SK-N-SH treated with all-trans-retinoic acid at 6 μM for 48 hours (cell line): ENCODE measurements at regions not wholly inside any gene's neighbourhood (a gene's known extent, or its start where the extent isn't known, plus 50 kb on each side); places are given as distances from the start of the nearest gene placed in this dataset.

Experiments used
- ESRRG ChIP-seq: fragments of 250-450 bp; sonication (Bioruptor Pico); IDR thresholded peaks from 2 replicates; pipeline ENCODE4 v1.6.1; 2021; ENCODE audit warnings: mild to moderate bottlenecking
- GLIS3 ChIP-seq: fragments of 250-450 bp; sonication (Bioruptor Pico); IDR thresholded peaks from 2 replicates; pipeline ENCODE4 v1.5.0; 2020; ENCODE audit warnings: mild to moderate bottlenecking, moderate library complexity
- ISL1 ChIP-seq: fragments of 250-450 bp; sonication (Bioruptor Pico); IDR thresholded peaks from 2 replicates; pipeline ENCODE4 v2.1.2; 2022; ENCODE audit warnings: mild to moderate bottlenecking, moderate library complexity
- OSR1 ChIP-seq: fragments of 250-450 bp; sonication (Bioruptor Pico); IDR thresholded peaks from 2 replicates; pipeline ENCODE4 v1.8.0; 2022; ENCODE audit warnings: moderate library complexity, mild to moderate bottlenecking, inconsistent platforms
- TOX ChIP-seq: fragments of 250-450 bp; sonication (Bioruptor Pico); IDR thresholded peaks from 2 replicates; pipeline ENCODE4 v1.8.0; 2021; ENCODE audit warnings: mild to moderate bottlenecking, moderate library complexity, borderline replicate concordance
- ZFP30 ChIP-seq: fragments of 450-650 bp; formaldehyde crosslinking; IDR thresholded peaks from 2 replicates; pipeline ENCODE4 v1.5.0; 2022; ENCODE audit warnings: mild to moderate bottlenecking, moderate library complexity
- ZNF565 ChIP-seq: fragments of 450-650 bp; formaldehyde crosslinking; conservative IDR thresholded peaks from 2 replicates; pipeline ENCODE4 v1.5.0; 2020; ENCODE audit warnings: low read depth, mild to moderate bottlenecking, moderate library complexity
- ZNF70 ChIP-seq: fragments of 450-650 bp; formaldehyde crosslinking; IDR thresholded peaks from 2 replicates; pipeline ENCODE4 v1.5.0; 2020; ENCODE audit warnings: mild to moderate bottlenecking, moderate library complexity
- ZNF8 ChIP-seq: fragments of 450-650 bp; formaldehyde crosslinking; IDR thresholded peaks from 2 replicates; pipeline ENCODE4 v1.5.0; 2020; ENCODE audit warnings: mild to moderate bottlenecking, moderate library complexity
- TF ChIP-seq, protein P1 (sequence below): fragments of 250-450 bp; sonication (Bioruptor Pico); IDR thresholded peaks from 2 replicates; pipeline ENCODE4 v1.5.1; 2020; ENCODE audit warnings: low read depth, mild to moderate bottlenecking, moderate library complexity
- TF ChIP-seq, protein P2 (sequence below): fragments of 250-450 bp; sonication (Bioruptor Pico); IDR thresholded peaks from 2 replicates; pipeline ENCODE4 v1.5.0; 2020; ENCODE audit warnings: mild to moderate bottlenecking, moderate library complexity

- TF ChIP-seq GLIS3 (CRISPR knock-in tag) (no peak), TOX (CRISPR knock-in tag) (no peak), ZFP30 (CRISPR knock-in tag) (no peak), OSR1 (CRISPR knock-in tag) (no peak), ZNF8 (CRISPR knock-in tag) (no peak), ZNF70 (CRISPR knock-in tag) (no peak), ISL1 (CRISPR knock-in tag) (no peak), ESRRG (no peak), ZNF565 (CRISPR knock-in tag) (no peak)
- TF ChIP-seq, protein P1, sequence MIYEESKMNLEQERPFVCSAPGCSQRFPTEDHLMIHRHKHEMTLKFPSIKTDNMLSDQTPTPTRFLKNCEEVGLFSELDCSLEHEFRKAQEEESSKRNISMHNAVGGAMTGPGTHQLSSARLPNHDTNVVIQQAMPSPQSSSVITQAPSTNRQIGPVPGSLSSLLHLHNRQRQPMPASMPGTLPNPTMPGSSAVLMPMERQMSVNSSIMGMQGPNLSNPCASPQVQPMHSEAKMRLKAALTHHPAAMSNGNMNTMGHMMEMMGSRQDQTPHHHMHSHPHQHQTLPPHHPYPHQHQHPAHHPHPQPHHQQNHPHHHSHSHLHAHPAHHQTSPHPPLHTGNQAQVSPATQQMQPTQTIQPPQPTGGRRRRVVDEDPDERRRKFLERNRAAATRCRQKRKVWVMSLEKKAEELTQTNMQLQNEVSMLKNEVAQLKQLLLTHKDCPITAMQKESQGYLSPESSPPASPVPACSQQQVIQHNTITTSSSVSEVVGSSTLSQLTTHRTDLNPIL (CRISPR knock-in tag), result no peak
- TF ChIP-seq, protein P2, sequence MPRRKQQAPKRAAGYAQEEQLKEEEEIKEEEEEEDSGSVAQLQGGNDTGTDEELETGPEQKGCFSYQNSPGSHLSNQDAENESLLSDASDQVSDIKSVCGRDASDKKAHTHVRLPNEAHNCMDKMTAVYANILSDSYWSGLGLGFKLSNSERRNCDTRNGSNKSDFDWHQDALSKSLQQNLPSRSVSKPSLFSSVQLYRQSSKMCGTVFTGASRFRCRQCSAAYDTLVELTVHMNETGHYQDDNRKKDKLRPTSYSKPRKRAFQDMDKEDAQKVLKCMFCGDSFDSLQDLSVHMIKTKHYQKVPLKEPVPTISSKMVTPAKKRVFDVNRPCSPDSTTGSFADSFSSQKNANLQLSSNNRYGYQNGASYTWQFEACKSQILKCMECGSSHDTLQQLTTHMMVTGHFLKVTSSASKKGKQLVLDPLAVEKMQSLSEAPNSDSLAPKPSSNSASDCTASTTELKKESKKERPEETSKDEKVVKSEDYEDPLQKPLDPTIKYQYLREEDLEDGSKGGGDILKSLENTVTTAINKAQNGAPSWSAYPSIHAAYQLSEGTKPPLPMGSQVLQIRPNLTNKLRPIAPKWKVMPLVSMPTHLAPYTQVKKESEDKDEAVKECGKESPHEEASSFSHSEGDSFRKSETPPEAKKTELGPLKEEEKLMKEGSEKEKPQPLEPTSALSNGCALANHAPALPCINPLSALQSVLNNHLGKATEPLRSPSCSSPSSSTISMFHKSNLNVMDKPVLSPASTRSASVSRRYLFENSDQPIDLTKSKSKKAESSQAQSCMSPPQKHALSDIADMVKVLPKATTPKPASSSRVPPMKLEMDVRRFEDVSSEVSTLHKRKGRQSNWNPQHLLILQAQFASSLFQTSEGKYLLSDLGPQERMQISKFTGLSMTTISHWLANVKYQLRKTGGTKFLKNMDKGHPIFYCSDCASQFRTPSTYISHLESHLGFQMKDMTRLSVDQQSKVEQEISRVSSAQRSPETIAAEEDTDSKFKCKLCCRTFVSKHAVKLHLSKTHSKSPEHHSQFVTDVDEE, result no peak
Measured at GRCh38 chr13:38537051-38537450, 149.8 kb upstream of the FREM2 start.
